ENCODE measurements at regions not wholly inside any gene's neighbourhood (a gene's known extent, or its start where the extent isn't known, plus 50 kb on each side); places are given as distances from the start of the nearest gene placed in this dataset.

GRCh38 chr11:44464741-44465140 lies 100.7 kb upstream of the CD82 start:
- FAIRE-seq, result no peak
- no peaks in the 10 kb centered on the region for H3K27me3 ChIP-seq (ENCODE audit: insufficient read depth, low read length)
- H3K4me1 Mint-ChIP-seq (ENCODE audit: low read depth, unreplicated experiment), result no peaks in the 10 kb centered on the region

GRCh38 chr11:44466531-44467205 lies 98.8 kb upstream of the CD82 start:
- H3K4me3 ChIP-seq (ENCODE audit: insufficient read depth, low read depth, low read length), result no peak overlapping the region
- no peak overlapping the region for H3K9ac ChIP-seq (ENCODE audit: low read length)
- H3K9me3 ChIP-seq (ENCODE audit: insufficient read depth, low read depth, low read length), result no peaks in the 10 kb centered on the region
- no peak overlapping the region for H2AFZ ChIP-seq (ENCODE audit: low read depth, low read length)
- Mint-ChIP-seq H3K9me3 (ENCODE audit: unreplicated experiment) (peaks cover 11% of the 10 kb centered on the region), H3K4me1 (ENCODE audit: low read depth, unreplicated experiment) (no peaks in the 10 kb centered on the region), H3K4me3 (ENCODE audit: unreplicated experiment) (no peak overlapping the region), H3K27me3 (ENCODE audit: low read depth, unreplicated experiment) (peaks cover 46% of the 10 kb centered on the region), H3K36me3 (ENCODE audit: low read depth, unreplicated experiment) (no peaks in the 10 kb centered on the region), H3K27ac (ENCODE audit: unreplicated experiment) (no peak overlapping the region)
- no peak overlapping the region for H3K27ac ChIP-seq (ENCODE audit: low read depth, low read length)
- H4K20me1 ChIP-seq (ENCODE audit: insufficient read depth, low read length), result no peaks in the 10 kb centered on the region
- FAIRE-seq, result no peak
- no peaks in the 10 kb centered on the region for H3K27me3 ChIP-seq (ENCODE audit: insufficient read depth, low read length)
- TF ChIP-seq EZH2 (IDR thresholded peaks at IDR 0.05; ENCODE audit: insufficient read depth, low read length) (no peak), CTCF (IDR thresholded peaks at IDR 0.05; ENCODE audit: insufficient read depth, low read depth, low read length) (no peak)
- no peaks in the 10 kb centered on the region for H3K4me1 ChIP-seq (ENCODE audit: insufficient read depth, low read length)
- no peaks in the 10 kb centered on the region for H3K36me3 ChIP-seq (ENCODE audit: insufficient read depth, low read length)
- H3K79me2 ChIP-seq (ENCODE audit: insufficient read depth, low read length), result no peaks in the 10 kb centered on the region
- DNase-seq (ENCODE audit: low read depth), result no peak
- no peak overlapping the region for H3K4me2 ChIP-seq (ENCODE audit: low read length)

More at GRCh38 chr11:44464741-44465140, 100.7 kb upstream of the CD82 start:
- Histone ChIP-seq H3K4me1 (ENCODE audit: insufficient read depth, low read length) (no peaks in the 10 kb centered on the region), H3K36me3 (ENCODE audit: insufficient read depth, low read length) (no peaks in the 10 kb centered on the region), H3K9me3 (ENCODE audit: insufficient read depth, low read depth, low read length) (no peaks in the 10 kb centered on the region), H3K4me2 (ENCODE audit: low read length) (no peak overlapping the region), H3K27ac (ENCODE audit: low read depth, low read length) (no peak overlapping the region), H3K4me3 (ENCODE audit: insufficient read depth, low read depth, low read length) (no peak overlapping the region), H3K9ac (ENCODE audit: low read length) (no peak overlapping the region), H3K79me2 (ENCODE audit: insufficient read depth, low read length) (no peaks in the 10 kb centered on the region), H2AFZ (ENCODE audit: low read depth, low read length) (no peak overlapping the region), H4K20me1 (ENCODE audit: insufficient read depth, low read length) (no peaks in the 10 kb centered on the region)
- H3K4me3 Mint-ChIP-seq (ENCODE audit: unreplicated experiment), result no peak overlapping the region
- H3K36me3 Mint-ChIP-seq (ENCODE audit: low read depth, unreplicated experiment), result no peaks in the 10 kb centered on the region
- TF ChIP-seq EZH2 (IDR thresholded peaks at IDR 0.05; ENCODE audit: insufficient read depth, low read length) (no peak), CTCF (IDR thresholded peaks at IDR 0.05; ENCODE audit: insufficient read depth, low read depth, low read length) (no peak)
- peaks cover 25% of the 10 kb centered on the region for H3K9me3 Mint-ChIP-seq (ENCODE audit: unreplicated experiment)
- H3K27ac Mint-ChIP-seq (ENCODE audit: unreplicated experiment), result no peak overlapping the region
- H3K27me3 Mint-ChIP-seq (ENCODE audit: low read depth, unreplicated experiment), result peaks cover 50% of the 10 kb centered on the region
- DNase-seq (ENCODE audit: low read depth), result no peak

GRCh38 chr11:44467413-44467812 lies 98.0 kb upstream of the CD82 start:
- DNase-seq (ENCODE audit: low read depth) (no peak), FAIRE-seq (no peak)
- Histone ChIP-seq H3K4me2 (ENCODE audit: low read length) (no peak overlapping the region), H4K20me1 (ENCODE audit: insufficient read depth, low read length) (no peaks in the 10 kb centered on the region), H3K27me3 (ENCODE audit: insufficient read depth, low read length) (peaks cover 2% of the 10 kb centered on the region), H2AFZ (ENCODE audit: low read depth, low read length) (no peak overlapping the region), H3K9ac (ENCODE audit: low read length) (no peak overlapping the region), H3K4me3 (ENCODE audit: insufficient read depth, low read depth, low read length) (no peak overlapping the region), H3K79me2 (ENCODE audit: insufficient read depth, low read length) (no peaks in the 10 kb centered on the region), H3K9me3 (ENCODE audit: insufficient read depth, low read depth, low read length) (no peaks in the 10 kb centered on the region), H3K27ac (ENCODE audit: low read depth, low read length) (no peak overlapping the region), H3K36me3 (ENCODE audit: insufficient read depth, low read length) (no peaks in the 10 kb centered on the region), H3K4me1 (ENCODE audit: insufficient read depth, low read length) (no peaks in the 10 kb centered on the region)
- no peaks in the 10 kb centered on the region for H3K4me1 Mint-ChIP-seq (ENCODE audit: low read depth, unreplicated experiment)
- TF ChIP-seq CTCF (IDR thresholded peaks at IDR 0.05; ENCODE audit: insufficient read depth, low read depth, low read length) (no peak), EZH2 (IDR thresholded peaks at IDR 0.05; ENCODE audit: insufficient read depth, low read length) (no peak)
- peaks cover 45% of the 10 kb centered on the region for H3K27me3 Mint-ChIP-seq (ENCODE audit: low read depth, unreplicated experiment)
- H3K27ac Mint-ChIP-seq (ENCODE audit: unreplicated experiment), result no peak overlapping the region
- H3K9me3 Mint-ChIP-seq (ENCODE audit: unreplicated experiment), result peaks cover 11% of the 10 kb centered on the region
- no peaks in the 10 kb centered on the region for H3K36me3 Mint-ChIP-seq (ENCODE audit: low read depth, unreplicated experiment)
- H3K4me3 Mint-ChIP-seq (ENCODE audit: unreplicated experiment), result no peak overlapping the region

All from astrocyte (in vitro differentiated cells and primary cell).